RWPE2 (cell line): ENCODE measurements at regions not wholly inside any gene's neighbourhood (a gene's known extent, or its start where the extent isn't known, plus 50 kb on each side); places are given as distances from the start of the nearest gene placed in this dataset.

Source experiments
- ATAC-seq: fragments of 200-7000 bp; cut with Tn5 transposase; 3 replicates; pipeline ENCODE4 v1.9.1; 2021; ENCODE audit warnings: low read depth
- DNase-seq: peaks from one replicate; pipeline ENCODE4 v3.0.0-alpha.2; 2020; ENCODE audit warnings: low spot score
- H3K27ac ChIP-seq: fragments of 450-650 bp; 2 replicates; pipeline ENCODE4 v1.5.1; 2017; ENCODE audit warnings: mild to moderate bottlenecking; ENCODE audit not compliant: poor library complexity, severe bottlenecking
- H3K27me3 ChIP-seq: fragments of 250-450 bp; sonication (Bioruptor Pico); 2 replicates; pipeline ENCODE4 v1.5.1; 2021; ENCODE audit warnings: mild to moderate bottlenecking, moderate library complexity; ENCODE audit not compliant: insufficient read depth, poor library complexity, severe bottlenecking
- H3K36me3 ChIP-seq: fragments of 250-450 bp; sonication (Bioruptor Pico); 2 replicates; pipeline ENCODE4 v1.5.1; 2020; ENCODE audit warnings: low read depth, mild to moderate bottlenecking, moderate library complexity
- H3K4me1 ChIP-seq: fragments of 250-450 bp; sonication (Bioruptor Pico); 2 replicates; pipeline ENCODE4 v1.5.1; 2021; ENCODE audit warnings: mild to moderate bottlenecking, moderate library complexity; ENCODE audit not compliant: insufficient read depth, poor library complexity, severe bottlenecking
- H3K4me3 ChIP-seq: fragments of 250-450 bp; sonication (Bioruptor Pico); 2 replicates; pipeline ENCODE4 v1.5.1; 2021; ENCODE audit warnings: mild to moderate bottlenecking, moderate library complexity; ENCODE audit not compliant: severe bottlenecking
- H3K9me3 ChIP-seq: fragments of 250-450 bp; sonication (Bioruptor Pico); 2 replicates; pipeline ENCODE4 v1.5.1; 2021; ENCODE audit warnings: mild to moderate bottlenecking, moderate library complexity; ENCODE audit not compliant: severe bottlenecking
- CTCF ChIP-seq: fragments of 450-650 bp; IDR thresholded peaks from one replicate; pipeline ENCODE4 v1.5.1; 2017; ENCODE audit warnings: mild to moderate bottlenecking, moderate library complexity; ENCODE audit not compliant: poor library complexity, severe bottlenecking

GRCh38 chr13:69204620-69205019 lies 903.0 kb upstream of the ATXN8OS start:
- Histone ChIP-seq H3K36me3 (no peaks in the 10 kb centered on the region), H3K27me3 (peaks cover 2% of the 10 kb centered on the region), H3K9me3 (peaks cover 2% of the 10 kb centered on the region), H3K4me1 (no peaks in the 10 kb centered on the region), H3K27ac (no peak overlapping the region), H3K4me3 (no peak overlapping the region)
- ATAC-seq = no peak
- DNase-seq = no peak
- TF ChIP-seq CTCF = no peak

GRCh38 chr13:69202996-69203395 lies 904.6 kb upstream of the ATXN8OS start:
- Histone ChIP-seq H3K9me3 (no peaks in the 10 kb centered on the region), H3K27ac (no peak overlapping the region), H3K27me3 (peaks cover 2% of the 10 kb centered on the region), H3K4me3 (no peak overlapping the region), H3K4me1 (no peaks in the 10 kb centered on the region), H3K36me3 (no peaks in the 10 kb centered on the region)
- no peak for ATAC-seq
- no peak for DNase-seq
- no peak for TF ChIP-seq CTCF

- Histone ChIP-seq H3K27me3 (peaks cover 2% of the 10 kb centered on the region), H3K9me3 (no peaks in the 10 kb centered on the region), H3K4me3 (no peak overlapping the region), H3K36me3 (no peaks in the 10 kb centered on the region), H3K4me1 (no peaks in the 10 kb centered on the region), H3K27ac (no peak overlapping the region)
- ATAC-seq = no peak
- no peak for TF ChIP-seq CTCF
- DNase-seq = no peak
These were observed 908.0 kb upstream of the ATXN8OS start for GRCh38 chr13:69199664-69200063.

GRCh38 chr13:69198706-69199105 lies 908.9 kb upstream of the ATXN8OS start:
- no peaks in the 10 kb centered on the region for H3K4me1 ChIP-seq

More at GRCh38 chr13:69198706-69199105, 908.9 kb upstream of the ATXN8OS start:
- no peak overlapping the region for H3K4me3 ChIP-seq
- no peak for TF ChIP-seq CTCF
- peaks cover 2% of the 10 kb centered on the region for H3K27me3 ChIP-seq
- H3K27ac ChIP-seq = no peak overlapping the region
- DNase-seq (no peak), ATAC-seq (no peak)
- H3K9me3 ChIP-seq = no peaks in the 10 kb centered on the region
- no peaks in the 10 kb centered on the region for H3K36me3 ChIP-seq
